Hematopoietic multipotent progenitor cell treated with erythropoietin and hydrocortisone succinate and interleukin-3 and kit ligand, for 17 days (in vitro differentiated cells): ENCODE measurements at regions not wholly inside any gene's neighbourhood (a gene's known extent, or its start where the extent isn't known, plus 50 kb on each side); places are given as distances from the start of the nearest gene placed in this dataset.

ENCODE experiments used
- DNase-seq: peaks from one replicate; pipeline ENCODE4 v3.0.0-alpha.2; 2015; ENCODE audit warnings: low spot score

DNA sequence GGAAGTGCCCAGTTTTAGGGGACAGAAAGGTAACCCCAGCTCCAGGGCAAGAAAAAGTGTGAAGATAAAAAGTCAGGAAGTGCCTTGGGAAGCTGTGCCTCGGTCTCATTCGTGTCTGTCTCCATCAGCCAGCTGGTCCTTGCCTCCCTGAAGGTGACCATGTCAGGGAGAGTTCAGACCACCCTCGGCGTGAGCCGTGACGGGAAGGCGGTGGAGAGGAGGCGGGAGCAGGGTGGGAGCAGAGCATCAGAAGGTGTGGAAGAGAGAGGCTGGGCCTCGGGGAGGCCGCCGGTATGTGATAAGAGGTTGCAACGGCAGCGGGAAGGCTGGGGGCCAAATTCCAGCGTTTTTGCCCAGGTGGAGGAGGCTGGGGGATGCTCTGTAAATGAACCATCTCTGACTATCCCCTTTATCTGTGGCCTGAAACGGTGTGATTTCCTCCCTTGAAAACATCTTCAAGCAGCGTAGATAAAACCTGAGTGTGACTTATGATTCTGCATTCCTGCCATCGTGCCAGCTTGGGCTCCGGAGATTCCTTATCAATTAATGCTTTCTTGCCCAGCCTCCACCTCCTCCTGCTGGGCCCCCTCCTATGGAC, 251.8 kb downstream of the IRF8 start:
- no peak for DNase-seq

DNA sequence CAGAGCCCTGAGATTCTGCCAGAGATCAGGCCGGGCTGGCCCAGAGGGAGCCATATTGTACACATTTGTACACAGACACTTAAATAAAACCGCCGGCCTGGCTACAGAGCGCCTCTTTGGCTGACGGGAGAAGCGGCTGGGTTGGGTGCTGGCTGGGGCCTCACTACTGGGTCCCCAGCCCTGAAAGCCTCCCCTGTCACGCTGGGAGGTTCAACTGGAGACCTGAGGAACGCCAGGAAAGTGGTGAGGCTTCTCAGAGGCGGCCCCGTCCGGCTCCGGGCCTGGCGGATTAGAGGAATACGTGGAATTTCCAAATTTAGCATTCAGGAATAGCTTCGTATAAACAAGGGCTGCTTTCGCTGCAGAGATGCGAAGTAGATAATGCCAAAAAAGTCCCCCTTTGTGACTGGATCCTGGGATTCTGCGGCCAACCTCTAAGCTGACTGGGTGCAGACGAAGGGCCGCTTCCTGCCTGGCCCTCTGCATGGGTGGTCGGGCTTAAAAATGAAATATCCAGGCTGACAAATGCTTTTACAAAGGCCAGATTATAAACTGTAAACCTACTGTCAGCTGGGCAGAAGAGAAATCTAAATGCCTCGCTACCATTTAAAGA, 252.4 kb downstream of the IRF8 start:
- no peak for DNase-seq

DNA sequence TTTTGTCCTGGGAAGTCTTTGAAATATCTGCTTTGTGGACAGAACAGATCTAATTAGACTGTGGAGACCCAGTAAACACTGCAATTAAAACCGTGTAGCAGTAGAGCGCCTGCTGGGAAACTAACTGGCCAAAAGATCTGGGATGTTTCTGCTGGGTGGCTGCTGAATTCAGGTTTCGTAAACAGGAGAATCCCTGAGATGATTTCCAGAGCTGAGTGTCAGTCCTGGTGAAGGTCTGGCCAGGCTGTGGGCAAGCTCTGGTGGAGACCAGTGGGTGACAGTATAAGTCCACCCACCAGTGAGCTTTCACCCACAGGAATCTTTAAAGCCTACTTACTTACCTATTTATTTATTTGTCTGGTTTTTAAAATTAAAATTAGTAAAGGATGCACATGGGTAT, 257.2 kb downstream of the IRF8 start:
- DNase-seq: no peak

DNA sequence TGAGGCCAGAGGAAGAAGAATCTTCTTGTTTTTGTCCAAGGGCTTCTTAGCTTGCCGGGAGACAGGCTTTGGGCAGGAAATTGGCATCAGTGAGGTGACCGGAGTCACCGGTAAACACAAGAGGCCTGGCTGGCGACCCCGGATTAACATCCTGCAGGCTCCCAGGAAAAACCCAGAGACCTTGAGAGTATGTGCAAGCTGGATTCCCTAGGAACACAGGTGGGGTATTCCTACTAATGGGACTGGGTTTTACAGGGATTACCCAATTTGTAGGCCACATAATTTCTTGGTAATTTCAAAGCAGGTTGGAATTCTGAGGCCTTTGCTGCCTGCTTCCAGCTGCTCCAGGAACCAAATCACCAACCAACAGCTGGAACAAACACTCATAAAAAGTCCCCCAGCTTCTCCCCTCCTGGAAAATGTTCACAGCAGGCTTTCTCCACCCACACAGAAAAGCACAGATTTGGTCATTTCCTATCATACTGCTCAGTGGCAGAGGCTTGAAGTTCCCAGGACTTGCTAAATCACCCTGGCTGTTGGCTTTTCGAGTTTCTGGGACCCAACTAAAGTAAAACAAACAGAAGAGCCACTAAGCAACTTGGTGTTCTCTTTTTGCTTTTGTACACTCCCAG, 258.8 kb downstream of the IRF8 start:
- DNase-seq: no peak

- no peak for DNase-seq
These were observed 259.9 kb downstream of the IRF8 start for GRCh38 chr16:86158688-86159360.

GRCh38 chr16:86165479-86165878, 266.5 kb downstream of the IRF8 start:
- DNase-seq: no peak

DNA sequence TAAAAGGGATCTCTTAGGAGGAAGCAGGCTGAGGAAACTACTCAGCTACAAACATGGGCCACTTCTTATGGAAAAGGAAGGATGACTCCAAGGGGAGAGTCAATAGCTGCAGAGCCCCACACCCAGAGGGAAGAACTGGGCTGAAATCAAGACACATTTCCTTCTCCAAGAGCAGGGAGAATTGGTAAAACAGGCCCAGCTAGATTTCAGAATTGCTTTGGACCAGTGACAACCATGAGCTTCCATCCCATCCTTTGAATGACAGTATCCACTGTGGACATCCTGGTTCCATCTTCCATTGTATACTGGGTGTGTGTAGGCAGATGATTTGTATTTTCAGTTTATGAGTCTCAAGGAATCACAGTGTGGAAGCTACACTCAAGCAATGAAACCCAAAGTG, 267.5 kb downstream of the IRF8 start:
- DNase-seq: no peak

DNA sequence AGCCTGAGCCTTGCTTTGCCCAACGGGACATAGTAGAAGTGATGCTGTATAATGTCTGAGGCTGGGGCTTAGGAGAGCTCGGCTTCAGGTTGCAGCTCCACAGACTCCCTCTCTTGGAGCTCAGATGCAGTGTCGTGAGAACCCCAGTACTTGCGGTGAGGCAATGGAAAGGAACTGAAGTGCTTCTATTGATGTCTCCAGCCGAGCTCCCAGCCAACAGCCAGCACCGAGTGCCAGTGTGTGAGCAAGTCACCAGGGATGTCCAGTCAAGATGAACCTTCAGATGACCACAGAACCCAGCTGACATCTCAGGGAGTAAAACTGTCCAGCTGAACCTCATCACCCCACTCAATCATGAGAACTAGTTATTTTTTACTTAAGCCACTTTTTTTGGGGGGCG, 268.1 kb downstream of the IRF8 start:
- no peak for DNase-seq

- DNase-seq: no peak
These were observed 271.8 kb downstream of the IRF8 start for GRCh38 chr16:86170720-86171119.

DNA sequence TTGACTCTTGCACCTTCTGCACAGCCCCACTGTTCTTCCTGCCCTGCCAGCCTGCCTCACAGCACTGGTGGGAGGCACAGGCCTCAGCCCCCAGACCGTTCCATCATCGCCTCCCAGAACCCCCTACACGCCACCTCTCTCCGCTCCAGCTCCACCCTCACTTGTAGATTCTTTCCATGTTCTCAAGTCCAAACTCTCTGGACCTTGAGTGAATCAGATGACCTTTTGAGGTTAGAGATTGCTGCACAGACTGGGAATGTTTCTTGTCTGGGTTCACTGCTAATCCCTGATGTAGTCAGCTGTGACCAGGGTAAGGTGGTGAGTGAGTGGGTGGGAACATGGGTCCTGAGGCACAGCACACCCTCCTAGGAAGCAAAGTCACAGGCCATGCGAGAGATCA, 272.4 kb downstream of the IRF8 start:
- no peak for DNase-seq

DNA sequence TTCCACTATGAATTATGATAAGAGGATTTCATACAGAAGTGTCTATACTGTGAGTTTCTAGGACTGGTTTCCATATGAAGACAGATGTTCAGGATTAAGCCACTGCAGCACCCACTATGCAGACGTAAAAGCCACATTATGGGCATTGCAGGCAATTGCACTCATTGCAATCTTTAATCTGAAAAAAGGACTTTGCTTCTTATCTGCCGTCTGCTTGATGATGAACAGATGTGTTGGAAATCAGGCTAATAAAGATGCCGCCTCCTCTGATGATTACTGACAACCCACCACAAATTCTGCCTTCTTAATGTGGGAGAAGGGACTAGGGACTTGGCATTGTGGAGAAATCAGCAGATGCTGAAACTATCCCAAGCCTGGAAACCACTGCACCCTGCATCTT, 276.9 kb downstream of the IRF8 start:
- no peak for DNase-seq

- no peak for DNase-seq
These were observed 277.5 kb downstream of the IRF8 start for GRCh38 chr16:86176462-86176861.

DNA sequence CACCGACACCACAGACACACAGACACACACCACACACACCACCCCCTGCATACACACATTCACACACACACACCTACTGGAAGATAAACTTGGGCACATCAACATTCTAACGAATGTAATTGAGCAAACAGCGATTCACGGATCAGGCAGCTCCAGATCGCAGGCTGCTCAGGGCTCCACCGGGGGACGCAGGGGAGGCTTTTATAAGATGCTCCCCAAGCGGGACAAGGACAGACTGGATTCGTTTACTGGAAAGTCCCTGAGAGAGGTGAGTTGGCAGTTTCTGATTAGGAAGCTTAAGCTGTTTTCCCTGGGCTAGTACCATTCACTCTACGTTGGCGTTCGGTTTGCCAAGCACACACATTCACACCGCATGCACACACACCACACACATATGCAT, 281.3 kb downstream of the IRF8 start:
- DNase-seq: no peak

DNA sequence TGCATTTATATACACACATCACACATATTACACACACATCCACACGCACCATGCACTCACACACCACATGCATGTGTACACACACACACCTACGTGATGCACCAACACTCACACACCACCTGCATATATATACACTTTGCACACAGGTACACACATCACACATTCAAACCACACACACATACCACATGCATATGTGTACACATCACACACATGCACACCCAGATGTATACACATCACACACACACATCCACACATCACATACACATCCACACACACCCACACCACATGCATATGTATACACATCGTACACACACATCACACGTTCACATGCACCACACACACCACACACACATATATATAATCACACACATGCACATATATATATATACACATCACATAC, 281.8 kb downstream of the IRF8 start:
- DNase-seq: no peak

- no peak for DNase-seq
These were observed 282.6 kb downstream of the IRF8 start for GRCh38 chr16:86181526-86181925.

- no peak for DNase-seq
These were observed 285.2 kb downstream of the IRF8 start for GRCh38 chr16:86184185-86184584.

- no peak for DNase-seq
These were observed 286.1 kb downstream of the IRF8 start for GRCh38 chr16:86185089-86185488.

DNA sequence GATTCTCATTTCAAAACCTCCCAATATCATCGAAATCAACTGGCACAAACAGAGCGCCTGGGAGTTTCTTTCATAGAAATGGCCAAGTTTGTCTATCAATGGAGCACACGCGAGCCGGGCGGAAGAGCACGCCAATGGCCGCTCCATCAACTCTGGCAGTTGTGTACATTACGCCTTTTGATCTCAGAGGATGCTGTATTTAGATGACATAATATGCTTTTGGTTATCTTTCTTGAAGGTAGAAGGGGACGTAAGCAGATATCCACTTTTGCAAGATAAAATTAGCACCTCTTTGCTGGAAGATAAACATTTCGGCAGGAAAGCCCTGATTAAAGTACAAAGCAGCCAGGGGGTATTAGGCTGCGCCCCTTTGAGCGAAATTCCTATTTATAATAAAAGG, 287.4 kb downstream of the IRF8 start:
- DNase-seq: no peak

GRCh38 chr16:86189934-86190333, 291.0 kb downstream of the IRF8 start:
- no peak for DNase-seq

DNA sequence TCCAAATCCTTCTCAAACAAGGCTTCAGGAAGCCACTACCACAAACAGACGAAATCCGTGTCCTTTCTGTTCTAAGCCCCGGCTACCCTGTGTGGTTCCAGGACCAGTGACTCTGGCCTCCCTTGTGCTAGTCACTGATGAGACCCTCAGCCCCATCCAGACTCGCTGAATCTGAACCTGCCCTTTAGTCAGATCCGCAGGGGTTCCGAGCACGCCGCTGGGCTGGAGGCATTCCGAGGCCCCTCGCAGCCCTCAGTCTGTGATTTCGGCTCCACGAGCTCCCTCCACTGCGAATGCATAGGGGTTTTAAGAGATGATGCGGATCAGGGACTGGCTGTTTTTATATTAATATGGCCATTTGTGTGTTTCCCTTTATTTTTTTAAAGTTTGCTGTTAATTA, 292.7 kb downstream of the IRF8 start:
- no peak for DNase-seq

DNA sequence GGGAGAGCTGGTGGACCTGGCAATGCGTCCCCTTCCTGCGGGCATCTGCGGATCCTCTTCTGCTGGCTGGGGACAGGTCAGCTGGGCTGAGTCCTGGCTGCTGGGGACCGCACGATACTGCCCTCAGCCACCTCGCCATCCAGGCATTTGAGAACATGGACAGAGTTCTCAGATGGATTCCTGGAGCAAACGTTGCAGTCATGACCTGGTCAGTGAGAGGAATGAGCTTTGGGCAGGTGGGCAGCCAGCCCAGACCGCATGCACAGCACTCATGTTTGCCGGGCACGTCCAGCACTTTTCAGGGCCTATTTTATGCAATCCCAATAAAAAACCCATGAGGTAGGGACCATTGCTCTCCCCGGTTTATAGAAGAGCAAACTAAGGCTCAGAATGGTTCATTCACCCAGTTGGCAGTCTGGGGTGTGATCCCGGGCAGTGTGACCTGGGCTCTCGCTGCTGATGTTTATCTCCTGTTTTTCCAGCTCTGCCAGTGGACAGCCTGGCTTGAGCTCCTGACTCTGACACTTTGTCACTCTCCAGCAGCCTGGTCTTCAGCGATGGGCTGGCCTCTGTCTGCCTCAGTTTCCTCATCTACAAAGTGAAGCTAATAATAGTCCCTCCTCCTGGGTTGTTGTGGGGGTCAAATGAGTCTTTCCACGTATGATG, 294.7 kb downstream of the IRF8 start:
- no peak for DNase-seq

DNA sequence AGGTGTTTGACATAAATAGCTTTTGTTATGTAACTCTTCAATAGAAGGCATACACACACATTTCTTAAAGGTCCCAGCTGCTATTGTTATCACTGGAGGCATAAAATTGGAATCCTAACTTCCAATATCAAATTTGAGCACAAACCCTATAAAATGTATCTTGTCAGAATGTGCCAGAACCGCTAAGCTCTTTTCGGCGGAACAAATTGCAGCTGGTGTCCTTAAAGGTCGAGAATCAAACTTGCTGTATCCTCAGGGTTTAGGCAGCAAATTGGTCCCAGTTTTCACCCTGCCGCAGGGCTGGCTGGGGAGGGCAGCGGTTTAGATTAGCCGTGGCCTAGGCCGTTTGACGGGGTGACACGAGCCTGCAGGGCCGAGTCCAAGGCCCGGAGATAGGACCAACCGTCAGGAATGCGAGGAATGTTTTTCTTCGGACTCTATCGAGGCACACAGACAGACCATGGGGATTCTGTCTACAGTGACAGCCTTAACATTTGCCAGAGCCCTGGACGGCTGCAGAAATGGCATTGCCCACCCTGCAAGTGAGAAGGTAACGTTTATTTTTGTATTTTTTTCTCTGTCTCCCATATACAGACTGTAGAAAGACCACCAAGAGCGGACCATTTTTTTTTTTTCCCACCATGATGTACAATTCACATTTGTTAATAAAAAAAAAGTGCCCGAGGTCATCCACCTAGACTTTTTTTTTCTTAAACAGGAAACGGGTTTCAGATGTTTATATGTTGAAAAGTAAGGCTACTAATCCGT, 297.1 kb downstream of the IRF8 start:
- DNase-seq: no peak
